C4-2B (cell line): ENCODE measurements at regions not wholly inside any gene's neighbourhood (a gene's known extent, or its start where the extent isn't known, plus 50 kb on each side); places are given as distances from the start of the nearest gene placed in this dataset.
"Not testable (repeated sequence)": the region's sequence is repeated elsewhere in the genome, so short reads cannot be mapped to it uniquely, and the experiment has no call there.

Experiments used
- H3K27ac ChIP-seq: fragments of 450-650 bp; 2 replicates; pipeline ENCODE4 v1.5.1; 2017
- ZFX ChIP-seq: fragments of 450-650 bp; IDR thresholded peaks from 2 replicates; pipeline ENCODE4 v1.6.1; 2017
- TF ChIP-seq, protein P1 (sequence below): fragments of 450-650 bp; conservative IDR thresholded peaks from 2 replicates; pipeline ENCODE4 v1.5.1; 2017; ENCODE audit warnings: mild to moderate bottlenecking

DNA sequence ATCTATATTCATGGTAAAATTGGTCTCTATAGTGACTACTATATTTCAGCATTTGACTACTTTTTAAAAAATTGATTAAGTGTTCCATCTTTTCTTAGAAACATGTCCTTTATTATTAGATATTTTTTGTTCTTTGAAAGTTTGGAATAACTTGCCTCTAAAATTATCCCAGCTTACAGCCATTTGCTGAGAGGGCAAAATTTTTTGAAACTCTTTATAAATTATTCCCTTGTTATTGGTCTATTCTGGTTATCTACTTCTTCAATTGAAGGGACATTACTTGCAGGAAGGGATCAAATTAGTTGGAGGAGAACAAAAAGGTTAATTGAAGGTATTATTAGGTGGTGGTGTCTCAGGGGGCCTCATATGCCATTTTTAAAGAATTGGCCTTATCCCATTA is 184.1 kb downstream of the TTC6 start:
- H3K27ac ChIP-seq: no peak overlapping the region
- TF ChIP-seq, protein P1, sequence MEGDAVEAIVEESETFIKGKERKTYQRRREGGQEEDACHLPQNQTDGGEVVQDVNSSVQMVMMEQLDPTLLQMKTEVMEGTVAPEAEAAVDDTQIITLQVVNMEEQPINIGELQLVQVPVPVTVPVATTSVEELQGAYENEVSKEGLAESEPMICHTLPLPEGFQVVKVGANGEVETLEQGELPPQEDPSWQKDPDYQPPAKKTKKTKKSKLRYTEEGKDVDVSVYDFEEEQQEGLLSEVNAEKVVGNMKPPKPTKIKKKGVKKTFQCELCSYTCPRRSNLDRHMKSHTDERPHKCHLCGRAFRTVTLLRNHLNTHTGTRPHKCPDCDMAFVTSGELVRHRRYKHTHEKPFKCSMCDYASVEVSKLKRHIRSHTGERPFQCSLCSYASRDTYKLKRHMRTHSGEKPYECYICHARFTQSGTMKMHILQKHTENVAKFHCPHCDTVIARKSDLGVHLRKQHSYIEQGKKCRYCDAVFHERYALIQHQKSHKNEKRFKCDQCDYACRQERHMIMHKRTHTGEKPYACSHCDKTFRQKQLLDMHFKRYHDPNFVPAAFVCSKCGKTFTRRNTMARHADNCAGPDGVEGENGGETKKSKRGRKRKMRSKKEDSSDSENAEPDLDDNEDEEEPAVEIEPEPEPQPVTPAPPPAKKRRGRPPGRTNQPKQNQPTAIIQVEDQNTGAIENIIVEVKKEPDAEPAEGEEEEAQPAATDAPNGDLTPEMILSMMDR: no peak
- TF ChIP-seq ZFX: no peak

DNA sequence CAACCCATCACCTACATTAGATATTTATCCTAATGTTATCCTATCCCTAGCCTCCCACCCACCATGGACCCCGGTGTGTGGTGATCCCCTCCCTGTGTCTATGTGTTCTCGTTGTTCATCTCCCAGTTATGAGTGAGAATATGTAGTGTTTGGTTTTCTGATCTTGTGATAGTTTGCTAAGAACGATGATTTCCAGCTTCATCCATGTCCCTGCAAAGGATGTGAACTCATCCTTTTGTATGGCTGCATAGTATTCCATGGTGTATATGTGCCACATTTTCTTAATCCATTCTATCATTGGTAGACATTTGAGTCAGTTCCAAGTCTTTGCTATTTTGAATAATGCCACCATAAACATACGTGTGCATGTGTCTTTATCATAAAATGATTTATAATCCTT is 185.3 kb downstream of the TTC6 start:
- H3K27ac ChIP-seq: not testable (repeated sequence)

DNA sequence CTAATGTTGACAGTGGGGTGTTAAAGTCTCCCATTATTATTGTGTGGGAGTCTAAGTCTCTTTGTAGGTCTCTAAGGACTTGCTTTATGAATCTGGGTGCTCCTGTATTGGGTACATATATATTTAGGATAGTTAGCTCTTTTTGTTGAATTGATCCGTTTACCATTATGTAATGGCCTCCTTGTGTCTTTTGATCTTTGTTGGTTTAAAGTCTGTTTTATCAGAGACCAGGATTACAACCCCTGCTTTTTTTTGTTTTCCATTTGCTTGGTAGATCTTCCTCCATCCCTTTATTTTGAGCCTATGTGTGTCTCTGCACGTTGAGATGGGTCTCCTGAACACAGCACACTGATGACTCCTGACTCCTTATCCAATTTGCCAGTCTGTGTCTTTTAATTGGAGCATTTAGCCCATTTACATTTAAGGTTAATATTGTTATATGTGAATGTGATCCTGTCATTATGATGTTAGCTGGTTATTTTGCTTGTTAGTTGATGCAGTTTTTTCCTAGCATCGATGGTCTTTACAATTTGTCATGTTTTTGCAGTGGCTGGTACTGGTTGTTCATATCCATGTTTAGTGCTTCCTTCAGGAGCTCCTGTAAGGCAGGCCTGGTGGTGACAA is 188.9 kb downstream of the TTC6 start:
- not testable (repeated sequence) for H3K27ac ChIP-seq

DNA sequence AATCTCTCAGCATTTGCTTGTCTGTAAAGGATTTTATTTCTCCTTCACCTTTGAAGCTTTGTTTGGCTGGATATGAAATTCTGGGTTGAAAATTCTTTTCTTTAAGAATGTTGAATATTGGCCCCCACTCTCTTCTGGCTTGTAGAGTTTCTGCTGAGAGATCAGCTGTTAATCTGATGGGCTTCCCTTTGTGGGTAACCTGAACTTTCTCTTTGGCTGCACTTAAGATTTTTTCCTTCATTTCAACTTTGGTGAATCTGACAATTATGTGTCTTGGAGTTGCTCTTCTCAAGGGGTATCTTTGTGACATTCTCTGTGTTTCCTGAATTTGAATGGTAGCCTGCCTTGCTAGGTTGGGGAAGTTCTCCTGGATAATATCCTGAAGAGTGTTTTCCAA is 189.4 kb downstream of the TTC6 start:
- H3K27ac ChIP-seq: not testable (repeated sequence)

DNA sequence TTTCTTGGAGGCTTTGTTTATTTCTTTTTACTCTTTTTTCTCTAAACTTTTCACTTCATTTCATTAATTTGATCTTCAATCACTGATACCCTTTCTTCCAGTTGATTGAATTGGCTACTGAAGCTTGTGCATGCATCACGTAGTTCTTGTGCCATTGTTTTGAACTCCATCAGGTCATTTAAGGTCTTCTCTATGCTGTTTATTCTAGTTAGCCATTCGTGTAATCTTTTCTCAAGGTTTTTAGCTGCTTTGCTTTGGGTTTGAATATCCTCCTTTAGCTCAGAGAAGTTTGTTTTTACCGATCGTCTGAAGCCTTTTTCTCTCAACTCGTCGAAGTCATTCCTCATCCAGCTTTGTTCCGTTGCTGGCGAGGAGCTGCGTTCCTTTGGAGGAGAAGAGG is 189.9 kb downstream of the TTC6 start:
- H3K27ac ChIP-seq: not testable (repeated sequence)

DNA sequence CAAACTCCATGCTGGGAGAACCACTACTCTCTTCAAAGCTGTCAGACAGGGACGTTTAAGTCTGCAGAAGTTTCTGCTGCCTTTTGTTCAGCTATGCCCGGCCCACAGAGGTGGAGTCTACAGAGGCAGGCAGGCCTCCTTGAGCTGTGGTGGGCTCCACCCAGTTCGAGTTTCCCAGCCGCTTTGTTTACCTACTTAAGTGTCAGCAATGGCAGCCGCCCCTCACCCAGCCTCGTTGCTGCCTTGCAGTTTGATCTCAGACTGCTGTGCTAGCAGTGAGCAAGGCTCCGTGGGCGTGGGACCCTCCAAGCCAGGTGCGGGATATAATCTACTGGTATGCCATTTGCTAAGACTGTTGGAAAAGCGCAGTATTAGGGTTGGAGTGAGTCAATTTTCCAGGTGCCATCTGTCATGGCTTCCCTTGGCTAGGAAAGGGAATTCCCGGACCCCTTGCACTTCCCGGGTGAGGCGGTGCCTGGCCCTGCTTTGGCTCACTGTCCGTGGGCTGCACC is 190.7 kb downstream of the TTC6 start:
- not testable (repeated sequence) for H3K27ac ChIP-seq

DNA sequence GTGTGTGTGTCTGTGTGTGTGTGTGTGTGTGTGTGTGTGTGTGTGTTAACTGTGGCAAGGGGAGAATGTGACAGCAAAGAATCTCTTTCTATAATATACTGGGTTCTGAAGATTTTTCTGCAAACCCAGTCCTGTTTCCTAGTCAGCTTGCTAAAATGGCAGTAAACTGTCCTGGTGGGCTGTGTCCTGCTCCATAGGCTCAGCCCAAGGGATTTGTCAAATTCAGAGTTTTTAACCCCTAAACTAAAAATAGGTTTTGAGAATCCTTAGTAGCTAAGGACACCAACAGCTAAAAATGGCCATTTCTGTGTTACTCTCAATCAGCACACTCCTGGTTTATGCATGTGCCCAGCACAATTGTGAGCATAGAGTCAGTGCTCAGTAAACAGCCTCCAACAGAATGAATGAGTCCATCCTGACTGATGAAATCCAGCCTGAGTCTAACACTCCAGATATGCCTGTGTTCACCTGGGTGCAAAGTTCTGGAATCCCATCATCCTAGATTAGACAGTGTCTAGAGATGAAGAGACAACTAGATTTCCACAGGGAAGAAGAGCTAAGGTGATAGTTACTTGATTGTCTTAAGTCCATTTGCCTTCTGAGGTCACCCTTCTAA is 192.6 kb downstream of the TTC6 start:
- TF ChIP-seq, protein P1: no peak
- TF ChIP-seq ZFX: no peak
- no peak overlapping the region for H3K27ac ChIP-seq

DNA sequence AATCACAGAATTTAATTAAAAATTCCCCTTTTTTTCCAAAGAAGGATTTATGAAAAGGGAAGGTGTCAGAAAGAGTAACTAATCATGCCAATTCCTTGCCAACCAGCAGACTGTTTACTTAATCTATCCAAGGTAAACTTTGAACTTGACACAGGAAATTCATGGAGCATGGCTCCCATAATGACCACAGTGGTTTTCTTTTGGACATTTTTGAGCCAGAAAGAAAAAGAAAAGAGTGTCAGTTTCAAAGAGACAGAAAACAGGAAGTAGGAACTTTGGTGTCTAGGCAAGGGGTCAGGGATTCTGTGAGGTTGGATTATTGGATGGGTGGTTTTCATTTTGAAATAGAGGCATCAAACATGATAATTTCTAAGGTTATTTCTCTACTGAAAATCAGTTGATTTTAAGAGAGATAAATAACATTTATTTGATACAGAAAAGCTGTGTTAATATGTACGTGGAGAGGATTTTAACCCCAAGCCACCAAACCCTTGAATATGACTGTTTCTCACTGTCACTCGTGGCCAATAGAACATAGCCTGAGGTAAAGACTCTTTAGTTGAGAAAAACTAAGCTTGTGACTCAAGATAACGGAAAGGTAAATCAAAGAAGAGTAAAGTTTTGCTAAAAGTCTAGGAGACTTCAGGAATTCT is 196.1 kb downstream of the TTC6 start:
- TF ChIP-seq, protein P1: no peak
- TF ChIP-seq ZFX: no peak
- H3K27ac ChIP-seq: no peak overlapping the region

DNA sequence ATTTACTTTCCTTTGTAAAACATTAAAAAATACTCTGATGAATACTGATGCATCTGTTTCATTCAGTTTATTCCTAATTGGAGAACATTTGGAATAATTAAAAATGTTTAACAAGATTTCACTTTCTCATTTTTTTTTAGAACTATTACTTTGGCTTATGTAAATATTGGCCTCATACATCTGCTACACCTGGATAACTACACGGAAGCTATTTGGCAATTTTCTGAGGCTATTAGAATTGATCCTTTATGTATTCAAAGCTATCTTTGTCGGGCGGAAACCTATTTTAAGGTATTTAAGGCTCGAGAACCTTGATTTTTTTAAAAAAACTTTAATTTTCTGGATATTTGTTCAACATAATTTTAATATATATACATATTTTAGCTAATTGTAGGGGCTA is 196.7 kb downstream of the TTC6 start:
- TF ChIP-seq, protein P1: no peak
- no peak overlapping the region for H3K27ac ChIP-seq

DNA sequence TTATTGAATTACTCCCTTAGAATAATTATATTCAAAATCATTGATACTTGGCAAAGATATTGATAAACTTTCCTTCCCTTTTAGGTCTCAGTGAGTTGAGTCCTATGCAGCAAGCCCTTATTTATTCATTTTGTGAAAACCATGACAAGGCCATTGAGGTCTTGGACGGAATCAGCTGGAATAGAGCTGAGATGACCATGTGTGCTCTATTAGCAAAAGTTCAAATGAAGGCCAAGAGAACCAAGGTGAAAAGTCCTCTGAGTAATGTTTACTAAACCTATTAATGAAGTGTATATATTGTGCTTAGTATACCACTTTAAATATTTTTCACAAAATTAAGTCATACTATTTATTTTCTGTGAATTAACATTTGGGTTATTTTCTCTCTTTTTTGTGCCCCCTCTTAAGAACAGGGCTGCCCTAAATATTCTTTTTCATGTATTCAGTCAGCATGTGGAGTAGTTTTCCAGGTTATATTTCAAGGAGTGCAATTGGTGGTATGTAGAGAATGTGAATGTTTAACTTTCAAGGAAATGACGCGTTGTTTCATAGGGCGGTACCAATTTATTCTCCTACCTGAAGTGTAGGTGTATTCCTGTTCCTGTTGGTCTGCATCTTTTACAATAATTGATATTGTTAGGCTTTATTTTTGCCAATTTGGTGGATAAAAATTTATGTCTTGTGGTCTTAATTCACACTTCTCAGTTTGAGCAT is 201.4 kb downstream of the TTC6 start:
- TF ChIP-seq, protein P1: no peak
- TF ChIP-seq ZFX: no peak
- no peak overlapping the region for H3K27ac ChIP-seq
